ENCODE measurements at regions not wholly inside any gene's neighbourhood (a gene's known extent, or its start where the extent isn't known, plus 50 kb on each side); places are given as distances from the start of the nearest gene placed in this dataset.

GRCh38 chr19:29119590-29119989 is 93.4 kb downstream of the UQCRFS1 start:
- H3K27ac ChIP-seq (ENCODE audit: low read length) = no peak overlapping the region
- no peaks in the 10 kb centered on the region for H3K4me1 ChIP-seq (ENCODE audit: control insufficient read depth, insufficient read depth, low read length)
- WGBS (ENCODE audit: insufficient coverage, insufficient read length) = no CpG with 5 or more reads among the region's 9 CpGs
- H3K9me3 ChIP-seq (ENCODE audit: control insufficient read depth, insufficient read depth, low read length) = no peaks in the 10 kb centered on the region
- peak; percentile 11 for DNase-seq (ENCODE audit: low read depth, low spot score)
- H3K27me3 ChIP-seq (ENCODE audit: control insufficient read depth, insufficient read depth, low read length) = no peaks in the 10 kb centered on the region
- H3K36me3 ChIP-seq (ENCODE audit: control insufficient read depth, insufficient read depth, low read length) = no peaks in the 10 kb centered on the region
- no peak overlapping the region for H3K4me3 ChIP-seq (ENCODE audit: low read length)

- Histone ChIP-seq H3K36me3 (ENCODE audit: control insufficient read depth, insufficient read depth, low read length) (no peaks in the 10 kb centered on the region), H3K27ac (ENCODE audit: low read length) (no peak overlapping the region), H3K4me1 (ENCODE audit: control insufficient read depth, insufficient read depth, low read length) (no peaks in the 10 kb centered on the region), H3K27me3 (ENCODE audit: control insufficient read depth, insufficient read depth, low read length) (no peaks in the 10 kb centered on the region), H3K4me3 (ENCODE audit: low read length) (no peak overlapping the region), H3K9me3 (ENCODE audit: control insufficient read depth, insufficient read depth, low read length) (no peaks in the 10 kb centered on the region)
- DNase-seq (ENCODE audit: low read depth, low spot score) = no peak
- WGBS (ENCODE audit: insufficient coverage, insufficient read length) = no CpG with 5 or more reads among the region's 3 CpGs
These were observed 94.6 kb downstream of the UQCRFS1 start for GRCh38 chr19:29118389-29118788.

- Histone ChIP-seq H3K36me3 (ENCODE audit: control insufficient read depth, insufficient read depth, low read length) (no peaks in the 10 kb centered on the region), H3K27ac (ENCODE audit: low read length) (no peak overlapping the region), H3K4me1 (ENCODE audit: control insufficient read depth, insufficient read depth, low read length) (no peaks in the 10 kb centered on the region), H3K9me3 (ENCODE audit: control insufficient read depth, insufficient read depth, low read length) (no peaks in the 10 kb centered on the region), H3K27me3 (ENCODE audit: control insufficient read depth, insufficient read depth, low read length) (no peaks in the 10 kb centered on the region), H3K4me3 (ENCODE audit: low read length) (no peak overlapping the region)
- no CpG with 5 or more reads among the region's 7 CpGs for WGBS (ENCODE audit: insufficient coverage, insufficient read length)
- no peak for DNase-seq (ENCODE audit: low read depth, low spot score)
These were observed 95.0 kb downstream of the UQCRFS1 start for GRCh38 chr19:29117926-29118325.

DNA sequence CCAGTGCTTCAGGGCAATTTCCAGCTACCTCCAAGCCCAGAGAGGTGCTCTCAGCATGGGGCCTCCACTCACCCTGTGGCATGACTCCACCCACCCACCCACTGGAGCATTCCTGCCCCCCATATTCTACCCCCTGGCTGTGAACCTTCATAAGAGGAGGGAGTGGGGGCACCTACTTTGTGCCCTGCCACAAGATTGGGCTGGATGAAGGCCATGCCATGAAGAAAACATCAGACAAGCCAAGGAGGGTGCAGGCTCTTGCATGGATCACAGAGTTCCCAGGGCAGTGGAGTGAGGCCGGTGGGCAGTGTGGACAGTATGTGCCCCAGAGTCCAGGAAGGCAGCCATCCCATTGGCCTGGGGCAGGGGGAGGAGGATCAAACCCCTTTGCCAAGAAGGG is 97.8 kb downstream of the UQCRFS1 start:
- no peak for DNase-seq (ENCODE audit: low read depth, low spot score)
- Histone ChIP-seq H3K27ac (ENCODE audit: low read length) (no peak overlapping the region), H3K27me3 (ENCODE audit: control insufficient read depth, insufficient read depth, low read length) (no peaks in the 10 kb centered on the region), H3K9me3 (ENCODE audit: control insufficient read depth, insufficient read depth, low read length) (no peaks in the 10 kb centered on the region), H3K4me3 (ENCODE audit: low read length) (no peak overlapping the region), H3K36me3 (ENCODE audit: control insufficient read depth, insufficient read depth, low read length) (no peaks in the 10 kb centered on the region), H3K4me1 (ENCODE audit: control insufficient read depth, insufficient read depth, low read length) (no peaks in the 10 kb centered on the region)
- WGBS (ENCODE audit: insufficient coverage, insufficient read length) = no CpG with 5 or more reads among the region's 1 CpG

DNA sequence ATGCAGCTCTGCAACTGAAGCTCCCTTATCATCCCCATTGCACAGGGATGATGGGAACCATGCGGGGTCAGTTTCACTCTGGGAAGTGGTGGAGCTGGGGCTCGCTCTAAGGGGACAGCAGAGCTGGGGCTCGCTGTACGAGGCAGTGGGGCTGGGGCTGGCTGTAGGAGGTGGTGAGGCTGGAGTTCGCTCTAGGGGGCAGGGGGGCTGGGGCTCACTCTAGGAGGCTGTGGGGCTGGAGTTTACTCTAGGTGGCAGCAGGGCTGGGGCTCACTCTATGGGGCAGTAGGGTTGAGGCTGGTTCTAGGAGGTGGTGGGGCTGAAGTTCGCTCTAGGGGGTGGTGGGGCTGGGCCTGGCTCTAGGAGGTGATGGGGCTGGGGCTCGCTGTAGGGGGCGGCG is 99.1 kb downstream of the UQCRFS1 start:
- Histone ChIP-seq H3K9me3 (ENCODE audit: control insufficient read depth, insufficient read depth, low read length) (no peaks in the 10 kb centered on the region), H3K27ac (ENCODE audit: low read length) (no peak overlapping the region), H3K27me3 (ENCODE audit: control insufficient read depth, insufficient read depth, low read length) (no peaks in the 10 kb centered on the region), H3K36me3 (ENCODE audit: control insufficient read depth, insufficient read depth, low read length) (no peaks in the 10 kb centered on the region), H3K4me1 (ENCODE audit: control insufficient read depth, insufficient read depth, low read length) (no peaks in the 10 kb centered on the region), H3K4me3 (ENCODE audit: low read length) (no peak overlapping the region)
- no CpG with 5 or more reads among the region's 9 CpGs for WGBS (ENCODE audit: insufficient coverage, insufficient read length)
- DNase-seq (ENCODE audit: low read depth, low spot score) = no peak

GRCh38 chr19:29111576-29111975 is 101.4 kb downstream of the UQCRFS1 start:
- no peaks in the 10 kb centered on the region for H3K27me3 ChIP-seq (ENCODE audit: control insufficient read depth, insufficient read depth, low read length)
- no peaks in the 10 kb centered on the region for H3K4me1 ChIP-seq (ENCODE audit: control insufficient read depth, insufficient read depth, low read length)
- no peaks in the 10 kb centered on the region for H3K36me3 ChIP-seq (ENCODE audit: control insufficient read depth, insufficient read depth, low read length)
- no peak overlapping the region for H3K27ac ChIP-seq (ENCODE audit: low read length)
- no peak overlapping the region for H3K4me3 ChIP-seq (ENCODE audit: low read length)
- no CpG with 5 or more reads among the region's 6 CpGs for WGBS (ENCODE audit: insufficient coverage, insufficient read length)
- DNase-seq (ENCODE audit: low read depth, low spot score) = no peak
- H3K9me3 ChIP-seq (ENCODE audit: control insufficient read depth, insufficient read depth, low read length) = no peaks in the 10 kb centered on the region

GRCh38 chr19:29107831-29108230 is 105.1 kb downstream of the UQCRFS1 start:
- no peak overlapping the region for H3K27ac ChIP-seq (ENCODE audit: low read length)
- H3K4me1 ChIP-seq (ENCODE audit: control insufficient read depth, insufficient read depth, low read length) = no peaks in the 10 kb centered on the region
- DNase-seq (ENCODE audit: low read depth, low spot score) = no peak
- no CpG with 5 or more reads among the region's 6 CpGs for WGBS (ENCODE audit: insufficient coverage, insufficient read length)
- no peak overlapping the region for H3K4me3 ChIP-seq (ENCODE audit: low read length)
- no peaks in the 10 kb centered on the region for H3K9me3 ChIP-seq (ENCODE audit: control insufficient read depth, insufficient read depth, low read length)
- no peaks in the 10 kb centered on the region for H3K27me3 ChIP-seq (ENCODE audit: control insufficient read depth, insufficient read depth, low read length)
- H3K36me3 ChIP-seq (ENCODE audit: control insufficient read depth, insufficient read depth, low read length) = no peaks in the 10 kb centered on the region

GRCh38 chr19:29106346-29106885 is 106.5 kb downstream of the UQCRFS1 start:
- WGBS (ENCODE audit: insufficient coverage, insufficient read length) = no CpG with 5 or more reads among the region's 7 CpGs
- no peak overlapping the region for H3K4me3 ChIP-seq (ENCODE audit: low read length)
- no peaks in the 10 kb centered on the region for H3K27me3 ChIP-seq (ENCODE audit: control insufficient read depth, insufficient read depth, low read length)
- H3K27ac ChIP-seq (ENCODE audit: low read length) = no peak overlapping the region
- no peaks in the 10 kb centered on the region for H3K4me1 ChIP-seq (ENCODE audit: control insufficient read depth, insufficient read depth, low read length)
- no peaks in the 10 kb centered on the region for H3K36me3 ChIP-seq (ENCODE audit: control insufficient read depth, insufficient read depth, low read length)
- DNase-seq (ENCODE audit: low read depth, low spot score) = no peak
- H3K9me3 ChIP-seq (ENCODE audit: control insufficient read depth, insufficient read depth, low read length) = no peaks in the 10 kb centered on the region

- Histone ChIP-seq H3K36me3 (ENCODE audit: control insufficient read depth, insufficient read depth, low read length) (no peaks in the 10 kb centered on the region), H3K27me3 (ENCODE audit: control insufficient read depth, insufficient read depth, low read length) (no peaks in the 10 kb centered on the region), H3K27ac (ENCODE audit: low read length) (no peak overlapping the region), H3K4me3 (ENCODE audit: low read length) (no peak overlapping the region), H3K9me3 (ENCODE audit: control insufficient read depth, insufficient read depth, low read length) (no peaks in the 10 kb centered on the region), H3K4me1 (ENCODE audit: control insufficient read depth, insufficient read depth, low read length) (no peaks in the 10 kb centered on the region)
- no CpG with 5 or more reads among the region's 11 CpGs for WGBS (ENCODE audit: insufficient coverage, insufficient read length)
- DNase-seq (ENCODE audit: low read depth, low spot score) = no peak
These were observed 107.2 kb downstream of the UQCRFS1 start for GRCh38 chr19:29105629-29106292.

- DNase-seq (ENCODE audit: low read depth, low spot score) = no peak
- no CpG with 5 or more reads among the region's 10 CpGs for WGBS (ENCODE audit: insufficient coverage, insufficient read length)
These were observed 108.2 kb downstream of the UQCRFS1 start for GRCh38 chr19:29104605-29105241.

More at GRCh38 chr19:29104605-29105241, 108.2 kb downstream of the UQCRFS1 start:
- no peaks in the 10 kb centered on the region for H3K27me3 ChIP-seq (ENCODE audit: control insufficient read depth, insufficient read depth, low read length)
- no peak overlapping the region for H3K4me3 ChIP-seq (ENCODE audit: low read length)
- no peaks in the 10 kb centered on the region for H3K4me1 ChIP-seq (ENCODE audit: control insufficient read depth, insufficient read depth, low read length)
- no peaks in the 10 kb centered on the region for H3K36me3 ChIP-seq (ENCODE audit: control insufficient read depth, insufficient read depth, low read length)
- no peaks in the 10 kb centered on the region for H3K9me3 ChIP-seq (ENCODE audit: control insufficient read depth, insufficient read depth, low read length)
- H3K27ac ChIP-seq (ENCODE audit: low read length) = no peak overlapping the region

Measured in iPS DF 6.9 (cell line).